ENCODE measurements at regions not wholly inside any gene's neighbourhood (a gene's known extent, or its start where the extent isn't known, plus 50 kb on each side); places are given as distances from the start of the nearest gene placed in this dataset.
"Not testable (repeated sequence)": the region's sequence is repeated elsewhere in the genome, so short reads cannot be mapped to it uniquely, and the experiment has no call there.

DNA sequence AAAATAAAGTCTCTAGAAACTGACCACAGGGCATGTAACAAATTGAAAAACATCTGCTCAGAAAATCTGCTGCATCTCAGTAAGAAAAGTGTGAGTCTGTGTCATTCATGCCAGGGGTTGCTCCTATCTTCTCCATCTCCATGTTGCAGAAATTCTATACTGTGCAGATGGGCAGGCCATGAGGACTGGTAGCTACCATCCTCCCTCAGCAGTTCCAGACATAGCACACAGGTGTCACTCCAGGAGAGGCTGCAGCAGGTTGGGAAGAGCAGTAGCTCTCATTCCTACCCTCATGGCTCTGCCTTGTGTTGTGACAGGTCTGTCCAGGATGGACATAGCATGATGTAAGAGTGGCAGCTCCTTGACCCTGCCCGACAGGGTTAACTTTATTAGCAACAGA lies 173.4 kb downstream of the NDUFS4 start:
- Histone ChIP-seq H3K9me3 (no peaks in the 10 kb centered on the region), H3K4me3 (no peak overlapping the region), H3K36me3 (ENCODE audit: low read depth, missing control alignments) (no peaks in the 10 kb centered on the region), H3K4me1 (no peaks in the 10 kb centered on the region), H3K27ac (no peak overlapping the region), H3K27me3 (no peaks in the 10 kb centered on the region)
- no peak for DNase-seq
- intact Hi-C loops (cut with DNase I; ENCODE audit: low total_unique reads): no loop called here
- WGBS, 2 donors: 71 to 73% methylated on average over 1 of the region's 1 CpG
- TF ChIP-seq, protein P1, sequence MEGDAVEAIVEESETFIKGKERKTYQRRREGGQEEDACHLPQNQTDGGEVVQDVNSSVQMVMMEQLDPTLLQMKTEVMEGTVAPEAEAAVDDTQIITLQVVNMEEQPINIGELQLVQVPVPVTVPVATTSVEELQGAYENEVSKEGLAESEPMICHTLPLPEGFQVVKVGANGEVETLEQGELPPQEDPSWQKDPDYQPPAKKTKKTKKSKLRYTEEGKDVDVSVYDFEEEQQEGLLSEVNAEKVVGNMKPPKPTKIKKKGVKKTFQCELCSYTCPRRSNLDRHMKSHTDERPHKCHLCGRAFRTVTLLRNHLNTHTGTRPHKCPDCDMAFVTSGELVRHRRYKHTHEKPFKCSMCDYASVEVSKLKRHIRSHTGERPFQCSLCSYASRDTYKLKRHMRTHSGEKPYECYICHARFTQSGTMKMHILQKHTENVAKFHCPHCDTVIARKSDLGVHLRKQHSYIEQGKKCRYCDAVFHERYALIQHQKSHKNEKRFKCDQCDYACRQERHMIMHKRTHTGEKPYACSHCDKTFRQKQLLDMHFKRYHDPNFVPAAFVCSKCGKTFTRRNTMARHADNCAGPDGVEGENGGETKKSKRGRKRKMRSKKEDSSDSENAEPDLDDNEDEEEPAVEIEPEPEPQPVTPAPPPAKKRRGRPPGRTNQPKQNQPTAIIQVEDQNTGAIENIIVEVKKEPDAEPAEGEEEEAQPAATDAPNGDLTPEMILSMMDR (IDR thresholded peaks at IDR 0.05): no peak
- TF ChIP-seq POLR2A (IDR thresholded peaks at IDR 0.05): no peak

DNA sequence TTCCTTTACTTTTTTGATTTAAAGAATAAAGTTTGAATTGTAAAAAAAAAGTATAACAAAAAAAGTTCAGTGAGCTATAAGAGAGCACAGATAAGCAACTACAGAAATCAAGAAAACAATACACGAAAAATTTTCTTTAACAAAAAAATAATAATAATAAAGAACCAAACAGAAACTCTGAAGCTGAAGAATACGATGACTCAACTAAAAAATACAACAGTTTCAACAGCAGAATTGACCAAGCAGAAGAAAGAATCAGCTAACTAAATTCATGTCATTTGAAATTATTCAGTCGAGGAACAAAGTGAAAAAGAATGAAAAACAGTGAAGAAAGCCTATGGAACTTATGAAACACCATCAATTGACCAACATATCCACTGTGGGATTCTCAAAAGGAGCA lies 177.7 kb downstream of the NDUFS4 start:
- Histone ChIP-seq H3K27me3 (no peaks in the 10 kb centered on the region), H3K4me3 (no peak overlapping the region), H3K4me1 (no peaks in the 10 kb centered on the region), H3K9me3 (no peaks in the 10 kb centered on the region), H3K27ac (no peak overlapping the region), H3K36me3 (ENCODE audit: low read depth, missing control alignments) (no peaks in the 10 kb centered on the region)
- WGBS, 2 donors: 73 to 79% methylated on average over 3 of the region's 3 CpGs
- intact Hi-C loops (cut with DNase I; ENCODE audit: low total_unique reads): no loop called here
- no peak for DNase-seq
- TF ChIP-seq, protein P1 (IDR thresholded peaks at IDR 0.05): no peak
- no peak for TF ChIP-seq POLR2A (IDR thresholded peaks at IDR 0.05)

DNA sequence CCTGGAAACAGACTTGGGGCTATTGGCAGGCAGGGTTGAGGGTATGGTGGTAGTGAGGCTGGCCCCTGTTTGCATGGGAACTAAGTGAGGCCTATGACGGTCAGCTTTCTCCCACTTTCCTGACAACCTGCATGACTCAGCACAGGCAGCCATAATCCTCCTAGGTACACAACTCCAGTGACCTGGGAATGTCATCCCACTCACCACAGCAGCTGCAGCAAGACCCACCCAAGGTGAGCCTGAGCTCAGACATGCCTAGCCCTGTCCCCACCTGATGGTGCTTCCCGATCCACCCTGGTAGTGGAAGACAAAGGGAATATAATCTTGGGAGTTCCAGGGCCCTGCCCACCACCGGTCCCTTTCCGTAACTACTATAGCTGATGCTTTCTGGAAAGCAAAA lies 178.7 kb downstream of the NDUFS4 start:
- no peak overlapping the region for H3K4me3 ChIP-seq
- H3K9me3 ChIP-seq: no peaks in the 10 kb centered on the region
- H3K27me3 ChIP-seq: no peaks in the 10 kb centered on the region
- DNase-seq: no peak
- H3K27ac ChIP-seq: no peak overlapping the region
- H3K4me1 ChIP-seq: no peaks in the 10 kb centered on the region
- no peaks in the 10 kb centered on the region for H3K36me3 ChIP-seq (ENCODE audit: low read depth, missing control alignments)
- intact Hi-C loops (cut with DNase I; ENCODE audit: low total_unique reads): no loop called here
- TF ChIP-seq, protein P1 (IDR thresholded peaks at IDR 0.05): no peak
- no peak for TF ChIP-seq POLR2A (IDR thresholded peaks at IDR 0.05)
- WGBS, 2 donors: 84% methylated on average over 4 of the region's 4 CpGs; no CpG with 5 or more reads in 1 of the 2 donors

DNA sequence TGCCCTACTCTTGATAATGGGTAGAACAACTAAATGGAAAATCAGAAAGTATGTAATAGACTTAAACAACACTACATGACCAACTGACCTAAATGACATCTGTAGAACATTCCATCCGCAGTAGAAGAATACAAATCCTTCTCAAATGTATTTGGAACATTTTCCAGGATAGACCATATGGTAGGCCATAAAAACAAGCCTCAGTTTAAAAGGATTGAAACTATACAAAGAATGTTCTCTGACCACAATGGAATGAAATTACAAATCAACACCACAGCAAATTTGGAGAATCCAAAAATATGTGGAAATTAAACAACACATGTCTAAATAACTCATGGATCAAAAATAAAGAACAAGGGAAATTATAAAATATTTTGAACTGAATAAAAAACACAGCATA lies 189.2 kb downstream of the NDUFS4 start:
- TF ChIP-seq, protein P1 (IDR thresholded peaks at IDR 0.05): no peak
- TF ChIP-seq POLR2A (IDR thresholded peaks at IDR 0.05): no peak
- no peaks in the 10 kb centered on the region for H3K9me3 ChIP-seq
- H3K27me3 ChIP-seq: no peaks in the 10 kb centered on the region
- 64 to 82% methylated on average over 1 of the region's 1 CpG for WGBS, 2 donors
- no peaks in the 10 kb centered on the region for H3K4me1 ChIP-seq
- no peak overlapping the region for H3K4me3 ChIP-seq
- intact Hi-C loops (cut with DNase I; ENCODE audit: low total_unique reads): no loop called here
- no peak for DNase-seq
- no peak overlapping the region for H3K27ac ChIP-seq
- no peaks in the 10 kb centered on the region for H3K36me3 ChIP-seq (ENCODE audit: low read depth, missing control alignments)

DNA sequence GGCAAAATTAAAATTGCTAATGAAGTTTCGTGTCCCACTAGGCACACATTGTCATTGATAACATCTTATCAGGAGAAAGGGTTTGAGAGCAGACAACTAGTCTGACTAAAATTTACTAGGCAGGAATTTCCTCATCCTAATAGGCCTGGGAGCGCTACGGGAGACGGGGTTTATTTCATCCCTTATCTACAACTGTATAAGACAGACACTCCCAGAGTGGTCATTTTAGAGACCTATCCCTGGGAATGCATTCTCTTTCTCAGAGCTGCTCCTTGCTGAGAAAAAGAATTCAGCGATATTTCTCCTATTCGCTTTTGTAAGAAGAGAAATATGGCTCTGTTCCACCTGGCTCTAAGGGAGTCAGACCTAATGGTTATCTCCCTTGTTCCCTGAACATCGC lies 191.8 kb downstream of the NDUFS4 start:
- H3K4me1 ChIP-seq; H3K4me3 ChIP-seq; H3K36me3 ChIP-seq (ENCODE audit: low read depth, missing control alignments); H3K27me3 ChIP-seq; intact Hi-C loops (cut with DNase I; ENCODE audit: low total_unique reads); DNase-seq; H3K9me3 ChIP-seq; H3K27ac ChIP-seq: not testable (repeated sequence)
- WGBS, 2 donors: 86 to 92% methylated on average over 7 of the region's 7 CpGs
